Erythroblast (primary cell): ENCODE measurements at regions not wholly inside any gene's neighbourhood (a gene's known extent, or its start where the extent isn't known, plus 50 kb on each side); places are given as distances from the start of the nearest gene placed in this dataset.
"Not testable (repeated sequence)": the region's sequence is repeated elsewhere in the genome, so short reads cannot be mapped to it uniquely, and the experiment has no call there.

Experiments used
- DNase-seq, 2 experiments: peaks; one replicate each; lab custom pipeline; 2025; lab: John Stamatoyannopoulos, UW
- GATA1 ChIP-seq: IDR thresholded peaks from 2 replicates; pipeline ENCODE4 v1.6.1; 2011; ENCODE audit warnings: low read depth, mild to moderate bottlenecking, control low read depth, low read length, moderate library complexity
- POLR2A ChIP-seq: IDR thresholded peaks from 2 replicates; pipeline ENCODE4 v1.6.1; 2011; ENCODE audit warnings: mild to moderate bottlenecking, low read length

DNA sequence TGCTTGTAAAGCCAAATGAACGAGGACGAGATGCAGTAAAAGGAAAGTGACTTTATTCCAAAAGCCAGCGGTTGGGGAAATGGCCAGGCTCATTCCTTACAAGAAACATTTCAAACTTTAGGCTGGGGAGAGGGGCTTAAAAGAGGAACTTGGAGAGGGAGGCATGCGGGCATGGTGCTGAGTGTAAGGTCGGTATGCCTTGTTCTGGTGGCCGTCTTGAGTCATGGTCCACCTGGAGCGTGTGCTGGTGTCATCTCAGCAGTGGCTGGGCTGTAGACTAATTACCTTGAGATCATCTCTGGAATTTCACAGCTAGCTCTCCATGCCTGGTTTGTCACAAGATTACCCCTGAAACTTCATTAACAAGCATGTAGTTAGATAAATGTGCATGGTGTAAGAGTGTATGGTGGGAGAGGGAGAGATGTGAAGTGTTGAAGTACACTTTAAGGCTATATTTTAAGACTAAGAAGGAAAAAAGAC is 156.4 kb upstream of the PFN2 start:
- DNase-seq: no peak
- TF ChIP-seq GATA1 (no peak), POLR2A (no peak)

GRCh38 chr3:150124142-150124541 is 153.4 kb upstream of the PFN2 start:
- no peak for TF ChIP-seq GATA1
- TF ChIP-seq POLR2A: no peak

GRCh38 chr3:150123249-150123648 is 152.6 kb upstream of the PFN2 start:
- DNase-seq: not testable (repeated sequence)

More at GRCh38 chr3:150124142-150124541, 153.4 kb upstream of the PFN2 start:
- no peak for DNase-seq

- TF ChIP-seq GATA1: no peak
- TF ChIP-seq POLR2A: no peak
- DNase-seq: no peak
Observed at GRCh38 chr3:150118219-150118618, 147.5 kb upstream of the PFN2 start.

DNA sequence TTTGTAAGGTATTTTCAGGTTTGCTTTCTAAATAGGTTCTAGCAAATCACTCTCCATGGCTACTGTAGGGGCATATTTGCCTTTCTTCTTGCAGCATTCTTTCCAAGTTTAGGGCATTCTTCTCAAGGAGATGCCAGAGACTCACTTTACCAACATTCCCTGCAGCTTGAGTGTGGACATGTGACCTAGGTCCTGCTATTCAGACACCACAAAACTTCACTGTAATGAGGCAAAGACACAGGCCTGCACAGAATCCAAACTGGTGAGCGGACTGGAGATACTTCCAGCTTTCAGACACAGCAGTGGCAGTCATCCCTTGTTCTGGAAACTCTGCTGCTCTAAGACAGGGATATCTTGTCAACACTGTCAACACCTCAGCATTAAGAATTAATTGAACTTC is 146.4 kb upstream of the PFN2 start:
- TF ChIP-seq GATA1: no peak
- TF ChIP-seq POLR2A: no peak
- DNase-seq: no peak

- no peak for DNase-seq
- TF ChIP-seq GATA1 (no peak), POLR2A (no peak)
Observed at GRCh38 chr3:150116196-150116595, 145.5 kb upstream of the PFN2 start.

DNA sequence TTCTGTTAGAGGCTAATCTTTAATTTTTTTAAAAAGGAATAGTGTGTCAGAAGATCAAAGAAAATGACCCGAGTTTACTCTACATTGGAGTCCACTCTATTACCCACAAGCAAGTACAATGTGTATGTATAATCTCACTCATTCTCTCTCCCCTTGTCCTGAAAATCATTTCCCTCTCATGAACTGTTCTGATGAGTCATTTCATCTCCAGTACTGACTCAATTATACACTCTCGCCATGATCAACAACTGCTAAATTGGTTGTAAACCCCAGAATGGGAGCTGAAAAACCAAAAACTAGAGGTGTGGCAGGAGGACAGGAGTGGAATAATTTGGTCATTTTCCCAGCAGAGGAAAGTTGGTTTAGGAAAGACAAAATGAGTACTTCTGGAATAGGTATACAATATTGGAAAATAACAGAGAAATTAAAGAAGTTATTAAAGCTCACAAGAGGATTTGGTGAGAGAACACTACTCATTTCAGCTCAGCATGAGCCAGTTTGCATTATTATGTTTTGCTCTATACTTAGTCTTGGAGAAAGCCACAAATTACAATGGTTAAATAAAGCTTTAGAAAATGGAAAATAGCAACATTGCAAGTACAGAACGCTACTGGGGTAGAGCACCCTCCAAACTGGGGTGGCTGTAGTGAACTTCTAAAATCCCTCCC is 144.3 kb upstream of the PFN2 start:
- TF ChIP-seq POLR2A: no peak
- no peak for TF ChIP-seq GATA1
- DNase-seq: no peak

- TF ChIP-seq GATA1 (no peak), POLR2A (no peak)
- no peak for DNase-seq
Observed at GRCh38 chr3:150114273-150114672, 143.6 kb upstream of the PFN2 start.

GRCh38 chr3:150110097-150110496 is 139.4 kb upstream of the PFN2 start:
- TF ChIP-seq GATA1 (no peak), POLR2A (no peak)
- no peak for DNase-seq

- DNase-seq: no peak
- no peak for TF ChIP-seq GATA1
- no peak for TF ChIP-seq POLR2A
Observed at GRCh38 chr3:150107429-150108175, 136.9 kb upstream of the PFN2 start.

- DNase-seq: no peak
- TF ChIP-seq GATA1: no peak
- TF ChIP-seq POLR2A: no peak
Observed at GRCh38 chr3:150106740-150107428, 136.2 kb upstream of the PFN2 start.

- no peak for DNase-seq
- no peak for TF ChIP-seq GATA1
- no peak for TF ChIP-seq POLR2A
Observed at GRCh38 chr3:150105886-150106612, 135.4 kb upstream of the PFN2 start.

GRCh38 chr3:150105025-150105424 is 134.3 kb upstream of the PFN2 start:
- DNase-seq: no peak
- TF ChIP-seq POLR2A (no peak), GATA1 (no peak)

DNA sequence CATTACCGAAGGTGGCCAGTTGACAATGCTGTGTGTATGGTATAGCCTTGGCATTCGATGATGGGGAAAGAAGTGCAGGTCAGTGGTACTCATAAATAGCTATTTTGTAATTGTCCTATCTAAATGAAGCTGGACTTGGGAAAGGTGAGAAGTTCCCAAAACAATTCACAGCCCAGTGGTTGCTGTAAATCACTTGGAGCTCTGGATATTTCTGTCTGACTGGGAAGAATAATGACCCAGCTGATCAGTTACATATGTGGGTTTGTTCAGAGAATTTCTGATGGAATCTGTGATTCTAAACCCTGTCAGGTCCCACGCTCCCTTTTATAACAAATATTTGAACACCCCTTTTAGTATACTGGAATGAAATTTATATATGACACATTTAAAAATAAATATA is 133.9 kb upstream of the PFN2 start:
- no peak for TF ChIP-seq POLR2A
- TF ChIP-seq GATA1: no peak
- DNase-seq: no peak
